ENCODE measurements at regions not wholly inside any gene's neighbourhood (a gene's known extent, or its start where the extent isn't known, plus 50 kb on each side); places are given as distances from the start of the nearest gene placed in this dataset. TPM values are rescaled to one million over a fixed set of nuclear protein-coding genes. Genes with fewer than 3 reads are reported as not detected.
"Not testable (repeated sequence)": the region's sequence is repeated elsewhere in the genome, so short reads cannot be mapped to it uniquely, and the experiment has no call there.

- CTCF ChIA-PET: interaction anchor here (0.6 kb wide), 1 partner anchor 11 kb away, joined by 3 read pairs; no protein-coding TSS in a partner anchor
- H3K36me3 Mint-ChIP-seq; H3K9me3 Mint-ChIP-seq (ENCODE audit: low read depth); ATAC-seq; H3K4me3 Mint-ChIP-seq; H3K27ac Mint-ChIP-seq; H3K4me1 Mint-ChIP-seq; DNase-seq: not testable (repeated sequence)
- H3K27me3 Mint-ChIP-seq: peaks cover 27% of the 10 kb centered on the region
Observed at GRCh38 chr4:112092330-112092729, 52.9 kb upstream of the FAM241A start.

- Mint-ChIP-seq H3K4me1 (no peaks in the 10 kb centered on the region), H3K4me3 (no peak overlapping the region), H3K9me3 (ENCODE audit: low read depth) (no peaks in the 10 kb centered on the region), H3K36me3 (no peaks in the 10 kb centered on the region), H3K27me3 (peaks cover 28% of the 10 kb centered on the region), H3K27ac (no peak overlapping the region)
- CTCF ChIA-PET: interaction anchor here (0.9 kb wide), 1 partner anchor 9 kb away, joined by 3 read pairs; no protein-coding TSS in a partner anchor
- DNase-seq (no peak), ATAC-seq (no peak)
Observed at GRCh38 chr4:112093636-112094202, 51.5 kb upstream of the FAM241A start.

GRCh38 chr4:112094330-112094729 lies 50.9 kb upstream of the FAM241A start:
- no peaks in the 10 kb centered on the region for H3K36me3 Mint-ChIP-seq
- CTCF ChIA-PET: no interaction called here
- H3K27ac Mint-ChIP-seq: no peak overlapping the region
- ATAC-seq (no peak), DNase-seq (no peak)
- H3K4me3 Mint-ChIP-seq: no peak overlapping the region
- peaks cover 33% of the 10 kb centered on the region for H3K27me3 Mint-ChIP-seq
- no peaks in the 10 kb centered on the region for H3K4me1 Mint-ChIP-seq
- no peaks in the 10 kb centered on the region for H3K9me3 Mint-ChIP-seq (ENCODE audit: low read depth)

Small RNA genes in the stretch of these regions (microRNA-seq; reads per million reads assigned to microRNA genes)
- gene MIR297: not detected

Measured in activated CD8-positive, alpha-beta memory T cell treated with anti-CD3 and anti-CD28 coated beads, Interleukin-2, amount 10 ng/mL, durations not matched to agents 7 days and 5 days (primary cell).